HG03280 (cell line): ENCODE measurements at regions not wholly inside any gene's neighbourhood (a gene's known extent, or its start where the extent isn't known, plus 50 kb on each side); places are given as distances from the start of the nearest gene placed in this dataset.

Experiments used
- ATAC-seq: cut with Tn5 transposase; IDR thresholded peaks from one replicate; pipeline ENCODE4 v1.9.1; 2021; ENCODE audit warnings: mild to moderate bottlenecking, moderate library complexity; ENCODE audit not compliant: unreplicated experiment

DNA sequence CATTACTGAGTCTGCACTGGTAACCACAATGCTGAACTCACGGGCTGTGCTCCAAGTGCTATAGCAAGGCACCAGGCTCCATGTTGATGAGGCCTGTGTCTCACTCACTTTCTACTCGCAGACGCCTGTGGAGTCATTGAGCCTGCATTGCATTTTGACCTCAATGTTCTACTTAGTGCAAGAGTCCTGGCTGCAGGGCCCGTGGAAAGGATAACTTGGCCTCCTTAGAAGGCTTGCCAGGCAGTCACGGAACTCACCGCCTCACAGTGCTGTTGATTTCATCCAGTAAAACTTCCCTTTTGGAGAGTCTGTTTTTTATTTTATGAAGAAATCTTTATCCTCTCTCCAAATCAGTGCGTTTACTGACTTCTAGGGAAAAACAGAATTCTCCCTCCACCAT lies 290.4 kb downstream of the RNF144A start:
- no peak for ATAC-seq

GRCh38 chr2:7209757-7210555 lies 292.7 kb downstream of the RNF144A start:
- no peak for ATAC-seq

DNA sequence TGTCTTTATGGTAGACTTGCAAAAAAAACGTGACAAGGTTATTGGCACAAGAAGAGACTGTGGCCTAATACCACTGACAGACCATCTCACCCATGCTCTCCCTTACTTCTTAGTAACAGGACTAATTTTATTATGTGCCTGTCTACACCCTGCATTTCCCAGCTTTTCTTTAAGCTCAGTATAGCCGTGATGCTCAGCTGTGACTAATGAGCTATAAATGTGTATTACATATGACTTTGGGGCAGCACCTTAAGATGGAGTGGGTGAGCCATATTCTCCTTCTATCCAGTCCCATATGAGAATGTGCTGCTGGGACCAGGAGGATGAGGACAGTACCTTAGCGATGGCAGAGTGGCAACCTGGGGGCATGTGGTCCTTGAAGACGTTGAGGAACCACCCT lies 293.5 kb downstream of the RNF144A start:
- no peak for ATAC-seq

DNA sequence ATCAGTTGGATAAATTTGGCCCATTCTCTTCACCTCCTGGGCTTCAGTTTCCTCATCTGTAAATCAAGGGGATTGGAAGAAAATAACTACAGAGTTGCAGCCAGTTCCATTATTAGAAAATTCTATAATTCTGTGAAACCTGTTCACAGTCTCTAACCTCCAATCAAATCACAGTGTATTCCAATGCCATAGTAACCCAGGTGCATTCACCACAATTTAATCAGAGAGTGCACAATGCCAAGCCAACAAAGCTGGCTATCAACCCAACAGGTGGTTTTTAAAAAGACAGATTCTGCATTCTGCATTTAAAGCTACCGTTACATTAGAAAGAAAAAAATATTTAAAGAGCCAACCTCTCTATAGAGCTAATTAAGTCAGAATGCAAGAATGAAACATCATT lies 308.6 kb downstream of the RNF144A start:
- no peak for ATAC-seq

GRCh38 chr2:7226501-7226900 lies 309.3 kb downstream of the RNF144A start:
- ATAC-seq = no peak

- ATAC-seq = no peak
Observed at GRCh38 chr2:7233126-7233525, 315.9 kb downstream of the RNF144A start.

- ATAC-seq = no peak
Observed at GRCh38 chr2:7237466-7237865, 320.3 kb downstream of the RNF144A start.

DNA sequence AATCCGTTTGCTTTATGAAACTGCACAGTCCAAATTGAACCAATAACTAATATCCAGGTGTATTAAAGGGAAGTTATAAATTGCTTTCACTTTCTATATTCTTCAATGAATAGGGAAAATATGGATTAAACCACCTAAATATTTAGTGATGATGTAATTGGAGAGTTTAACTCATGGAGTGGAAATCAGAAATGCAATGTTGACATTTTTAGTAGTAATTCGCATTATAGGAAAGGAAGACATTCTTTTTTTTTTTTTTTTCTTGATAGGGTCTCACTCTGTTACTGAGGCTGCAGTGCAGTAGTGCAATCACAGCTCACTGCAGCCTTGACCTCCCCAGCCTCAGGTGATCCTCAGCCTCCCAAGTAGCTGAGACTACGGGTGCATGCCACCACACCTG lies 321.9 kb downstream of the RNF144A start:
- ATAC-seq = no peak

DNA sequence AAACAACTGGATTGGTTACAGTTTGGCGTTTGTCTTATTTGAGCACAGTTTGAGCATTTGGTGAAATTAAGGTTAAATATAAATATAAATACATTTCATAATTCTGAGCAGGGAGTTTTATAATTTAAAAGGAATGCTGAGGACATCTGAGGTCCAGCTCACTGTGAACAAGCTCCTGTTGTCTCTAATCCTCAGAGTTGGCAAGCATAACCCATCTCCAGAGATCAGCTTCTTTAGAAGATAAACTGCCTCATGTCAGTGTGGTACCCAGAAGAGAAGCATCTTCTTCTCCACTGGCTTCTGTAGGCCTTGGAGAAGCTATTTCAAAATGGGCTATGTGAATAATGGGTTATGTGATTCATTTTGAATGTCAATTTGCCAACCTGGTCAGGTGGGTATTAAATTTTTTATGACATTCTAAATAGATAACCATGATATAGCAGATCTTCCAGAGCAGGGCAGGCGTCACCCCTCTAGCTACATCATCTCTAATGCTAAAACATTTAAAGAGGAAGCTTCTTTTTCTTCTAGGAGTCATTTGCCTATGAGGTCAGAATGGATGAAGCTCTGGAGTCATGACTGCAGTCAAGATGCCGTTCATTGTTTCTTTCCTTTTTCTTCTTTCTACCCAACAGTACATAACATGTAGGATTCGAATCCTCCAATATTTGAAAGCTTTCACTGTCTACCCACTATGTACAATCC lies 324.0 kb downstream of the RNF144A start:
- no peak for ATAC-seq

DNA sequence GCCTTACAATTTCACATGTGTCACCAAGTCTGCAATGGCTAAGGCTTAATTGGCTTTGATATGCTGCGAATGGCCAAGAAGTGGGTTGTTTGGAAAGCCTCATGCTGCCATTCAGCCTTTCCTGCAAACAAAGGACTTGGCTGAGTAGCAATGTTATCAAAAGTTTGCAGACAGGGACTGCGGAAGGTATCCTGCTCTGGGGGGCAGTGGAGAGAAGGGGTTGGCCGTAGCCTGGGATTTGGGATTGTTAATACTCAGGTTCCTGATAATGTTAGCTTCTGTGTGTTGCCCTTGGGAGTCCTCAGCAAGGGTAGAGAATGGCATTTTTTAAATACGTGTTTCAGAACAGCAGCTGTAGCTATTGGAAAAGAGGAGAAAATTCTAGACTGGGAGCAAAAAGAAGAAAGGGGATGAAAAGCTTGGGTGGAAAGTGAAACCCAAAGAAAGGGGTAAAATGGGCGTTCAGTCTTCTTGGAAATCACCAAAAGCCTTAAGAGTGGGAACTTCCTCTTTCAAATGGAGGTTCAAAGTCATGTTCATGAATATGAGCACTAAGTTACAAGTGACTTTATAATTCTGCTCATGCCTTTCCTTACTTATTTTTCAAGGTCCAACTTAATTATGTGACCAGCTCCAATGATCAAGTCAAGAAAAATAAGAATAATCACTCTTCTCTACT lies 325.1 kb downstream of the RNF144A start:
- ATAC-seq = no peak

- no peak for ATAC-seq
Observed at GRCh38 chr2:7243276-7243675, 326.1 kb downstream of the RNF144A start.

DNA sequence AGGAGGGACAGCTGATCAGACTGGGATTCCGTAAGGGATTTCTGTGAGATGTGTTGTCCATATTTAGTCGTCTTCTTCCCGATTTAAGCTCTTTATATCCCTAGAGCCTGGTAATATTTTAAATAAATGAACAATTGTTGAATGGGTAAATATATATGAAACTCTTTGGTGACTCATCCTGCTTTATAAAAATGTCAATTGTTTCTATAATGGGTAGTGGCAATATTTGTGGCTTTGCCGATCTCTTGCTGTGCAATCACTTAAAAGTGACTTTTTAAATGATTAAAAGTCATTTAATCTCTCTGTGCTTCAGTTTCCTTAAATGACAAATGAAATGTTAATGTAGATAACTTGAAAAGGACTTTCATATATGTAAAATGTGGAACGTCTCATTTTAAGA lies 339.2 kb downstream of the RNF144A start:
- no peak for ATAC-seq

GRCh38 chr2:7262727-7263126 lies 345.5 kb downstream of the RNF144A start:
- ATAC-seq = no peak

GRCh38 chr2:7264791-7265190 lies 347.6 kb downstream of the RNF144A start:
- ATAC-seq = no peak

DNA sequence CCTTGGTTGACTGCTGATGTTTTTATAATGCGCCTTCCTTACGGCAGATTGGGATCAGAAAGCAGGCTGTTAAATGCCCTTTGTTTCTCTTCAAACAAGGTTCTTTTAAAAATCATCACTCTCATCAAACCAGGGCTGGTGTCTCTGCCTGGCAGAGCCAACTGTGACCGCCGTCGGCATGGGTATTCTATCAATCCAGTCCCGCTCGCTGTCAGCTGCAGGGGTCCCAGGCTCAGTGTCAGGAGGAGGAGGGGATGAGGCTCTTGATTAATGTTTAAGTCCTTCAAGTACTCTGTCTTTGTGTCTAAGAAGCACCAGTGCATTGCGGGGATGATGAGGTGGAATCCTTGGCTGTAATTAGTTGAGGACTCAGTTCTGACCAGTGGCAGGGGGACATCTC lies 348.1 kb downstream of the RNF144A start:
- no peak for ATAC-seq

DNA sequence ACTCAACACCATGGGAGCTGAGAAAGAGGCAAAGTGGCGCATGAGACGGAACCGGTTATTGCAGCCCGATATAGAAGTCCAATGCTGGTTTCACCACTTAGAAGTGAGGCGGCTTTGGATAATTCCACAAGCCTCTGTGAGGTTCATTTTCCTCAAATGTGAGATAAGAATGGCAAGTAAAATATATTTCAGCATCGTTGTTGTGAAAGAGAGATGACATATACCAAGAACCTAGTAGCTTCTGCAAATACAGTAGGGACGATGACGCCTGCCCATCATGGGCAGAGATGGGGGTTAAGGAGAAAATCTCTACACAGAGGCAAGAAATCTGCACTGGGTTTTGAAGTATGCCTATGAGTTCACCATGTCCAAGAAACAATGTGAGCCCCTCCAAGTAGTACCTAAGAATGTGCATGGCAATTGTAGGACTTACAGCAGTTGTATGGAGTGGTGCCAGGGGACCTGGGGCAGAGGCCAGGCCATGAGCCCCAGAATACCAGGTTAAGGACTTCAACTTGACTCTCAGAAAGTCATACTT lies 352.0 kb downstream of the RNF144A start:
- ATAC-seq = no peak

DNA sequence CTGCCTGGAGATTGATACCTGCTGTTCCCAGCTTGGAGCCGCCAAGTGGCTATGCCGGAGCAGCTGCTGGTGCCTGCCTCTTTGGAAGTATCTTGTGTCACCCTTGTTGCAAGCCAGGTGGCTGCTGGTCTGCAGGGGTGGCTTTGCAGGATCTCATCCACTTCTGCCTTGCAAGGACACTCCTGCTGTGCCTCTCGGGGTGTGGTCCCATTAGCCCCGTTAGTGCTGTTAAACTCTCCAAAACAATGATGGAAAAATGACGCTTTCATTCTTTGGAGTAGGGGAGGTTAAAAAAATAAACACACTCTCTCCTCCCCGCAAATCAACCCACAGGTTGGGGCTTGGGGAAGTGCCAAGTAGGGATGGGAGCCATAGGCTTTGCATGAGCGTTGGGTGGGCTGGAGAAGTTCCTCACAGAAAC lies 352.8 kb downstream of the RNF144A start:
- no peak for ATAC-seq

- ATAC-seq = no peak
Observed at GRCh38 chr2:7272210-7272609, 355.0 kb downstream of the RNF144A start.

DNA sequence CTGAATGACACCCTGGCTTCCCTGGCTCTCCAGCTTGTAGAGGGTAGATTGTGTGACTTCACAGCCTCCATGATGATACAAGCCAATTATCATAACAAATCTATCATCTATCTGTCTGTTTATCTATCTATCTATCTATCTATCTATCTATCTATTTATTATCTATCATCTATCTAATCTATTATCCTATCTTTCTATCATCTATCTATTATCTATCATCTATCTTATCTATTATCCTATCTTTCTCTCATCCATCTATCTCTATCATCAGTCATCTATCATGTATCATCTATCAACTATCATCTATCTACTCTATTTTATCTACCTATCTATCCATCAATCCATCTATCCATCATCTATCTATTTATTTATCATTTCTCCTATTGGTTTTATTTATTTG lies 361.8 kb downstream of the RNF144A start:
- ATAC-seq = no peak

- no peak for ATAC-seq
Observed at GRCh38 chr2:7279421-7279949, 362.3 kb downstream of the RNF144A start.

DNA sequence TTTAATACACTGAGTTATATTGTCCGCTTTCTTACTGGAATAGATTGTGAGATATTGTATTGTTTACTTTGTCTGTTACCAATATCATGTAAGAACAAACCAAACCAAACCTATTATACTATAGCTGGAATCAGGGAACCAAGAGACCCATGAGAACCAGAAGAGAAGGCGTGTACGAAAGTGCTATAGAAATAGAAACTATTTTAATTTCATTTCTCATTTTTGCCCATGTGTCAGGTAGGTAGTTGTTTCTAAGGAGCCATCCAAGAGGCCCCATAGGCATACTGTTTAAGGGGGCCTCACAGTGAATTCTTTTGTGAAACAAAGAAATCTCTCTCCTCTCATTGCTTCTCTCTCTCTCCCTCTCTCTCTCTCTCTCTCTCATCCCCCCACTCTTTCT lies 363.6 kb downstream of the RNF144A start:
- no peak for ATAC-seq
